ENCODE measurements at regions not wholly inside any gene's neighbourhood (a gene's known extent, or its start where the extent isn't known, plus 50 kb on each side); places are given as distances from the start of the nearest gene placed in this dataset.

GRCh38 chr6:166691199-166691598 is 64.1 kb upstream of the RPS6KA2 start:
- DNase-seq = no peak
- Mint-ChIP-seq H3K27me3 (peaks cover 27% of the 10 kb centered on the region), H3K4me1 (peaks cover 5% of the 10 kb centered on the region), H3K27ac (no peak overlapping the region), H3K4me3 (no peak overlapping the region), H3K9me3 (ENCODE audit: insufficient read depth) (no peaks in the 10 kb centered on the region)
- TF ChIP-seq, protein P1, sequence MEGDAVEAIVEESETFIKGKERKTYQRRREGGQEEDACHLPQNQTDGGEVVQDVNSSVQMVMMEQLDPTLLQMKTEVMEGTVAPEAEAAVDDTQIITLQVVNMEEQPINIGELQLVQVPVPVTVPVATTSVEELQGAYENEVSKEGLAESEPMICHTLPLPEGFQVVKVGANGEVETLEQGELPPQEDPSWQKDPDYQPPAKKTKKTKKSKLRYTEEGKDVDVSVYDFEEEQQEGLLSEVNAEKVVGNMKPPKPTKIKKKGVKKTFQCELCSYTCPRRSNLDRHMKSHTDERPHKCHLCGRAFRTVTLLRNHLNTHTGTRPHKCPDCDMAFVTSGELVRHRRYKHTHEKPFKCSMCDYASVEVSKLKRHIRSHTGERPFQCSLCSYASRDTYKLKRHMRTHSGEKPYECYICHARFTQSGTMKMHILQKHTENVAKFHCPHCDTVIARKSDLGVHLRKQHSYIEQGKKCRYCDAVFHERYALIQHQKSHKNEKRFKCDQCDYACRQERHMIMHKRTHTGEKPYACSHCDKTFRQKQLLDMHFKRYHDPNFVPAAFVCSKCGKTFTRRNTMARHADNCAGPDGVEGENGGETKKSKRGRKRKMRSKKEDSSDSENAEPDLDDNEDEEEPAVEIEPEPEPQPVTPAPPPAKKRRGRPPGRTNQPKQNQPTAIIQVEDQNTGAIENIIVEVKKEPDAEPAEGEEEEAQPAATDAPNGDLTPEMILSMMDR (IDR thresholded peaks at IDR 0.05) = no peak
- no peak for TF ChIP-seq EZH2 (IDR thresholded peaks at IDR 0.05; ENCODE audit: borderline replicate concordance, insufficient read depth, low read depth, low read length, poor library complexity, severe bottlenecking)
- H4K20me1 ChIP-seq (ENCODE audit: control insufficient read depth, insufficient read depth, low read length, poor library complexity, severe bottlenecking) = no peaks in the 10 kb centered on the region
- POLR2A ChIA-PET = no interaction called here
- intact Hi-C loops (cut with micrococcal nuclease) = no loop called here
- H3K9me3 ChIP-seq (ENCODE audit: control extremely low read depth in 1 of 3, control insufficient read depth in 2 of 3, insufficient read depth in 1 of 3, low read length in 2 of 3) = no peaks in the 10 kb centered on the region
- H3K27ac ChIP-seq (ENCODE audit: low read length in 2 of 2) = no peak overlapping the region
- H3K4me1 ChIP-seq (ENCODE audit: control insufficient read depth in 2 of 2, insufficient read depth in 2 of 2, low read length in 2 of 2) = peaks cover 4 to 12% of the 10 kb centered on the region in 2 donors
- H2AFZ ChIP-seq (ENCODE audit: insufficient read depth, low read depth, low read length, poor library complexity, severe bottlenecking) = no peak overlapping the region
- no peaks in the 10 kb centered on the region for H3K36me3 ChIP-seq (replicated peaks in 1 of 2; ENCODE audit: control extremely low read depth in 1 of 2, control insufficient read depth in 1 of 2, extremely low read depth in 1 of 2, insufficient read depth in 2 of 2, low read length in 1 of 2)
- no peaks in the 10 kb centered on the region for H3K79me2 ChIP-seq (ENCODE audit: control insufficient read depth, insufficient read depth, low read length)
- H3K9ac ChIP-seq (ENCODE audit: low read length) = no peak overlapping the region
- no peak for ATAC-seq (ENCODE audit: low read depth)
- CTCF ChIA-PET = no interaction called here
- no peak overlapping the region for H3K4me3 ChIP-seq (ENCODE audit: control extremely low read depth in 1 of 5, extremely low read depth in 1 of 5, insufficient read depth in 1 of 5, low read depth in 2 of 5, low read length in 4 of 5)
- 75% methylated on average over 9 of the region's 10 CpGs for WGBS (ENCODE audit: insufficient coverage)
- no peak overlapping the region for H3K4me2 ChIP-seq (replicated peaks; ENCODE audit: low read depth, low read length, poor library complexity, severe bottlenecking)
- peaks cover 0 to 17% (median 2%) of the 10 kb centered on the region in 4 experiments for H3K27me3 ChIP-seq (replicated peaks in 1 of 4; ENCODE audit: control extremely low read depth in 1 of 4, control insufficient read depth in 3 of 4, insufficient read depth in 4 of 4, low read length in 3 of 4)

GRCh38 chr6:166689687-166690086 is 62.6 kb upstream of the RPS6KA2 start:
- Mint-ChIP-seq H3K27ac (no peak overlapping the region), H3K4me3 (no peak overlapping the region), H3K27me3 (peaks cover 32% of the 10 kb centered on the region), H3K4me1 (peaks cover 4% of the 10 kb centered on the region), H3K9me3 (ENCODE audit: insufficient read depth) (no peaks in the 10 kb centered on the region)
- peaks cover 0 to 6% of the 10 kb centered on the region in 2 donors for H3K4me1 ChIP-seq (ENCODE audit: control insufficient read depth in 2 of 2, insufficient read depth in 2 of 2, low read length in 2 of 2)
- no peak overlapping the region for H3K4me3 ChIP-seq (ENCODE audit: control extremely low read depth in 1 of 5, extremely low read depth in 1 of 5, insufficient read depth in 1 of 5, low read depth in 2 of 5, low read length in 4 of 5)
- H3K27ac ChIP-seq (ENCODE audit: low read length in 2 of 2) = no peak overlapping the region
- DNase-seq (no peak), ATAC-seq (ENCODE audit: low read depth) (no peak)
- no peaks in the 10 kb centered on the region for H3K79me2 ChIP-seq (ENCODE audit: control insufficient read depth, insufficient read depth, low read length)
- ChIA-PET POLR2A (no interaction called here), CTCF (no interaction called here)
- no peaks in the 10 kb centered on the region for H4K20me1 ChIP-seq (ENCODE audit: control insufficient read depth, insufficient read depth, low read length, poor library complexity, severe bottlenecking)
- intact Hi-C loops (cut with micrococcal nuclease) = no loop called here
- H2AFZ ChIP-seq (ENCODE audit: insufficient read depth, low read depth, low read length, poor library complexity, severe bottlenecking) = no peak overlapping the region
- 59% methylated on average over 7 of the region's 8 CpGs for WGBS (ENCODE audit: insufficient coverage)
- no peak overlapping the region for H3K4me2 ChIP-seq (replicated peaks; ENCODE audit: low read depth, low read length, poor library complexity, severe bottlenecking)
- peaks cover 0 to 17% (median 2%) of the 10 kb centered on the region in 4 experiments for H3K27me3 ChIP-seq (replicated peaks in 1 of 4; ENCODE audit: control extremely low read depth in 1 of 4, control insufficient read depth in 3 of 4, insufficient read depth in 4 of 4, low read length in 3 of 4)
- TF ChIP-seq EZH2 (IDR thresholded peaks at IDR 0.05; ENCODE audit: borderline replicate concordance, insufficient read depth, low read depth, low read length, poor library complexity, severe bottlenecking) = no peak
- H3K36me3 ChIP-seq (replicated peaks in 1 of 2; ENCODE audit: control extremely low read depth in 1 of 2, control insufficient read depth in 1 of 2, extremely low read depth in 1 of 2, insufficient read depth in 2 of 2, low read length in 1 of 2) = no peaks in the 10 kb centered on the region
- H3K9ac ChIP-seq (ENCODE audit: low read length) = no peak overlapping the region
- H3K9me3 ChIP-seq (ENCODE audit: control extremely low read depth in 1 of 3, control insufficient read depth in 2 of 3, insufficient read depth in 1 of 3, low read length in 2 of 3) = no peaks in the 10 kb centered on the region

Measured in B cell (primary cell).